ENCODE measurements at regions not wholly inside any gene's neighbourhood (a gene's known extent, or its start where the extent isn't known, plus 50 kb on each side); places are given as distances from the start of the nearest gene placed in this dataset.
A peak's percentile ranks its signal among the peaks of the same experiment; 100 is the strongest.

DNA sequence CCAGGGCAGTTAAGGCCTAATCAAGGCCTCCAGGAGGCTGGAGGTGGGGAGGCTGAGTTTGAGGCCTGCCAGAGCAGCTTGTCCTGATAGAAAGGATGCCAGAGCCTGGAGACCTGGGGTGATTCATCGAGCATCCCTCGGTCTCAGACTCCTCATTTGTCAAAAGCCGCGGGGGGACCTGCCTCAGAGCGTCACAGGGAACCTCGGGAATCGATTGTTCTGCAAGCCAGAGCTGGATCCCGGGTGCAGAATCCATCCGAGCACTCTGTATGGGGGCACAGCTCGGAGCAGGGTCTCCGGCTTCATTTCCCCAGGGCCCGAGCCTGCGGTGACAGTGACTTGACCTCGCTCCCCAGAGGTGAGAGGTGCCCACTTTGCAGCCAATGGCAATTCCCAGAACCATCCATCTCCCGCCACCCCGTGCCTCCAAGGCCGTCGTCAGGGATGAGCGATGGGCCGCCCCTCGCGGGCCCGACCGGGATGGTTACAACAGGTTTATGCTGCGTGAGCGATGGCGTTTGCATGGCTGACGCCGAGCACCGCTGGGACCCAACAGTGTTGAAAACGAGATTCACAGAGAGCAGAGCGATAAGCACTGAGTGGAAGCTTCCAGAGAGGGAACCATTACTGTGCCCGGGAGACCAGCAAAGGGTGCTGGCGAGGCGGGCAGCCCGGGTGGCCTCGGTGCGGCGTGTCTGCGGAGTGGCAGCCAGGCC, 117.1 kb upstream of the GSE1 start:
- no peak for DNase-seq (ENCODE audit: low read depth)

DNA sequence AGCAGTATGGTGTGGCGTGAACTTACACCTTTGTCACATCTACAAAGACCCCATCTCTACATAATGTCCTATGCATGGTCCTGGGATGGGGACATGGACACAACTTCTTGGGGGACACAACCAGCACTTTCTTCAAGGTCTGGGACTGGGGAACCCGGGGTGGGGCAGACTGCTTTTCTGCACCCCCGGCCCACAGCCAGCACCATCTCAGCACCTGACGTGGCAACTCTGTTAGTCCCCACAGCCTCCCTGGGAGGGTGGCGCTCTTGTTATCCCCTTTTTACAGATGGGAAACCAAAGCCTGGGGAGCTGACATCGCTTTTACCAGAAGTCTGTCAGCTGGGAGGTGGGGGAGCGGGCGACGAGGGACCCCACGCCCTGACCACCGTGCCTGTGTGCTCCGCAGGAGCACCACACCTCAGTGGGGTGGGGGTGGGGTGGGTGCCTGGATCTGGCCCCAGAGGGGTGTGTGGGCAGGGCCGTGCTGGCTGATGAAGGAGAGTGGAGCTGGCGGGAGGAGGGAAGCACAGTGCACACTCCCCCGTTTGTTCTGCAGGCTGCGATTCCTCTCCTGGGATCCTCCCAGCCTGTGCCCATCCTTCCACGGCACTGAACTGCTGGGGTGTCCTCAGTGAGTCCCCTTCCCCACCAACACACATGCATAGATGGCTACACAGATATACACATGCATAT, 115.4 kb upstream of the GSE1 start:
- no peak for DNase-seq (ENCODE audit: low read depth)

DNA sequence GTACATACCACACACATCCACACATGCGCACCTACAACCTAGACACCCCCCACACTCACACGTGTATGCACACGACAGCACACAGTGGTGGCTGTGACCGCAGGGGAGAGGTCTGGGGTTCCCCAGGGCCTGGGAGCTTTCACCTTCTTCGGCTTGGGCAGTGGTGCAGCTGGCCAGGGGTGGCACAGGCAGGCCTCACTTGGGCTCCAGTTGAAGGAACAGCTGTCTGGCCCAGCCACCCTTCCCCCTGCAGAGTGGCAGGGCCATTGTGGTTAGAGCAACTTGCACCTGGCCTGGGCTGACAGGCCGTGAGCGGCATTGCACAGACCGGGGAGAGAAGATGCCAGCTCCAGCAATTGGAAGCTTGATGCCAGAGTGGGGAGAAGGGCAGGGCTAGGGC, 114.5 kb upstream of the GSE1 start:
- no peak for DNase-seq (ENCODE audit: low read depth)

DNA sequence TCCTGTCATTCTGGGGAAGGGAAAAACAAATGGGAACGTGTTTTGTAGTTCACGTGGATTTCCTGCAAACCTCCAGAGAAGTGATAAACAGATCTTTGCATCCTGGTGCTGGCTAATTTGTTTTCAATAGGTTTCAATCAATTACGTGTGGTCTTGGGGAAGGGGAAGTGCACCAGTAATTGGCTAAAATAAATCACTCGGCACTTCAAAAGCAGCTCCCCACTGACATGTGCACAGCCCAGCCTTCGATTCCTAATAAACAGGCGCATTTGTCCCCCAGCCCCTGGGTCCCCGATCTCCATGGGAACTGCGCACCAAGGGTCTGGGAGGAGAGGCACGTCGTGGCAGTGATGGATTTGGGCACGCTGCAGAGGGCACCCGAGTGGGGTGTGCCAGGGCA, 112.9 kb upstream of the GSE1 start:
- no peak for DNase-seq (ENCODE audit: low read depth)

DNA sequence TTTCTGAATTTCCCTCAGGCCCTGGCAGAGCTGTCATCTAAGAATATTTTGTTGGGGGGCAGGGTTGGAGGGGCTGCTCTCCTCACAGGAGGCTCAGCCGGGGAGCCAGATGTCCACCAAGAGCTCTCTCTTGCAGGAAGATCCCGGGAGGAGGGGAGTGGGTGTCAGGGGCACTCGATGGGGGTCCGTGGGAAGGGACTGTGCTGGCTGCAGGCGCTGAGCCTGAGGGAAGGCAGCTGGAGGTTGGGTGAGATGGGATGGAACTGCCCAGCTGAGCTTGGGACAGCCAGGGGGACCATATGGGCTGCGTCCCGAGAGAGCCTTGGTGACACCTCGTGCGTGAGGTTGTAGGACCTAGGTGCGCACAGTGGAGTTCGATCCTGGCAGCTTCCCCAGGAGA, 111.2 kb upstream of the GSE1 start:
- DNase-seq (ENCODE audit: low read depth) = no peak

DNA sequence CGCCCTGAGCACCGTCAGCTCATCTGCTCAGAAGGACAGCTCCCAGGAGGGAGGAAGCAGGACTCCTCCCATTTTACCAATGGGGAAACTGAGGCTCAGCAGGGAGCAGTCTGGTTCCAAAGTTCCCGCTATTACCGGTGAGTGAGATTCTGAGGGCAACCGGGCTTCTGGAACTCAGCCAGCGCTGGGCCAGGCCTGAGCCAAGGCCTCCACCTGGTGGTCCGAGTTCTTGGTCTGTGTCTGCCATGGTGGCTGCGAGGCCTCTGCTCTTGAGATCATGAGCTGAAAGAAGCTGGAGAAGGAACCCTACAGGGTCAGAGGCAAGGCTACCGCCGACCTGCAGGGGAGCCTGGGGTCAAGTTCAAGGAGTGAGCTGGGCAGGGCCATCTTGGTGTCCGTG, 110.8 kb upstream of the GSE1 start:
- DNase-seq (ENCODE audit: low read depth) = no peak

DNA sequence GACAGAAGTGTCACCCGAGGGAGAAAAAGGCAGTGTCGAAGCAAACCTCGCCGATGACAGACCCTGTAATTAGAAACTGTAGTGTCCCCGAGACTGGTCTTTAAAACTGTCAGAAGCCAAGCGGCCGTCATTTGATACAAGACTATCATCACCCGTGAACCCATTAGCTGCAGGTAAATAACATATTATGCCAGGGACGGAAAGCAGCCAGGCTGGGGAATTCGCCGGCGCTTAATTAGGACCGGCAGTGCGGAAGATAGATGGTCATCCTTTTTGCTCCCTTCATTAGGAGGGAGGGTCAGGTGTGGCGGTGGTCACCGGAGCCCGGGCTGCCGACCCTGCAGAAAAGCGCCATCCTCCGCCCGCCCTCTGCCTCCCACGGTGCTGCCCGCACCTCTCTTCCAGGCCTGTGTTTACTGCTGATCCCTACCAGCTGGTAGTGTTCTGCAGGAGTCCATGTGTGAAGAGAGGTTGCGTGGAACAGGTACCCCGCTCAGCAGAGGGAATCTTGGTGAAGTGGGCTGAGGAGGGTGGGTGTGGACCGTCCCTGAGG, 109.4 kb upstream of the GSE1 start:
- DNase-seq (ENCODE audit: low read depth) = no peak

DNA sequence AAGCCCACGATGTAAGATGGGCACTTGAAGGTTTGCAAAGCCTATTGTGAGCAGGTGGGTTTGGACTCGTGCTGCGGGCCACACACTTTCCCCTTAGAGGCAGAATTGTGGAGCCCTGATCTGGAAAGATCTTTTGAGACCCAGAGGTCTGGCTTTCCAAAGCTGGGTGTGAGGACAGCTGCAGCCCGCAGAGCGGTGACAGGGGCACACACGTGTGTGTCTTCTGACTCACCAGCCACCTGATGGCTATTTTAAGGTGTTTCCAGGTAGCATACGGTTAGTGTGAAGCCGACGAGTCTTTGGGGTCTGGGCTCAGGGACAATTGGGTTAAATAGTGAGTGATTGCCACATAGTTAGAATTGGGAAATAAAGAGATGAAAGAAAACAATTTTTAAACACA, 108.9 kb upstream of the GSE1 start:
- no peak for DNase-seq (ENCODE audit: low read depth)

DNA sequence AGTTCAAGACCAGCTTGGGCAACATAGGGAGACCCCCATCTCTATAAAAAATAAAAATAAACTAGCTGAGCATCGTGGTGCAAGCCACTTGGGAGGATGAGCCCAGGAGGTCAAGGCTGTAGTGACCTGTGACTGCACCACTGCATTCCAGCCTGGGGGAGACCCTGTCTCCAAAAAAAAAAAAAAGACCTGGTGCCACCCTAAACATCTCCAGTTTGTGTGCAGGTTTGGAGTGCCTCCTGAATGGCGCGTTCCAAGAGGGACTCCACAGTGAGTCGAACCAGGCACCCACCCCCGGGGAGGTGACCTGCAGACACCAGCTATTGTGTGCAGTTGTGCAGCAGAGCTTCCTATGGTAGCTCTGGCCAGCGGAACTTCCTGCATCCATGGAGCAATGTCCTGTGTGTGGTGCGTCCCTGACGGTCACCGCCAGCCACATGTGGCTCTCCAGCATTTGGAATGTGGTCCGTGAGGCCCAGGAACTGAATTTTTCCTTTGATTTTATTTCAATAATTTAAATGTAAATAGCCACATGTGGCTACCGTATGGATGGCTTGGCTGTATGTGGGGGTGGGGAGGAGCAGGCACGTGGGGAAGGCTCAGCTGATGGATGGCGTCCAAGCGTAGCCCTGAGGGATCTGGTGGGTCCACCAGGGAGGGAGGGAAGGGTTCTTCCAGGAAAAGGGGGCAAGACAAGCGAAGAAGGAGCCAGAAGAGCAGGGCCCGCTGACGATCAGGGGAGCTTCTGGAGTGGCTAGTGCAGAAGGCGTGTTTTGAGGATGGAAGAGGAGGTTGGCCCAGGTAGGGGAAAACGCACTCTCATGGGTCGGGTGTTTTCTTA, 107.1 kb upstream of the GSE1 start:
- no peak for DNase-seq (ENCODE audit: low read depth)

DNA sequence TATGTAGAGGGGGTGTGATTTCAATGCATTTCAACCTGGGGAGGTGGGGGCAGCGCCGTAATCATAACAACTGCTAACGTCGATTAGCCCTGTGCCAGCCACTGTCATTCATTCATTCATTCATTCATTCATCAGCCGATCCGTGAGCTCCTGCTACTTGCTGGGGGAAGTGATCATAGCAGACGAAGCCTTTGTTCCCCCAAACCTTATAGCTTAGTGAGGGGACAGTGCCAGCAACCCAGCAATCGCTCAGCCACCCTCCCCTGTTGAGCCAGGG, 106.5 kb upstream of the GSE1 start:
- DNase-seq (ENCODE audit: low read depth) = no peak

DNA sequence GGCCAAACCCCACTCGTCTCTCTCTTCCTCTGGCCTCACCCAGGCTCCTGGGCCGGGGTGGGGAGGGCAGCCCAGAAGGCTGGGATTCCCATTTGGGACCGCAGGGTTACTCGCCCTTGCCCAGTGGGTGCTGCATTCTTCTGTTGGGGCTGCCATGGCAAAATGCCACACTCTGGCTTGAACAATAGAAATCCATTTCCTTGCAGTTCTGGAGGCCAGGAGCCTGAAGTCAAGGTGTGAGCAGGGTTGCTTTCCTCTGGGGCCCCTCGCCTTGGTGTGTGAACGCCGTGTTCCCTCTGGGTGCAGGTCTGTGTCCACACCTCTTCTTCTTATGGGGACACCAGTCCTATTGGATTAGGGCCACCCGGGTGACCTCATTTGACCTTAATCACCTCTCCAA, 105.8 kb upstream of the GSE1 start:
- no peak for DNase-seq (ENCODE audit: low read depth)

DNA sequence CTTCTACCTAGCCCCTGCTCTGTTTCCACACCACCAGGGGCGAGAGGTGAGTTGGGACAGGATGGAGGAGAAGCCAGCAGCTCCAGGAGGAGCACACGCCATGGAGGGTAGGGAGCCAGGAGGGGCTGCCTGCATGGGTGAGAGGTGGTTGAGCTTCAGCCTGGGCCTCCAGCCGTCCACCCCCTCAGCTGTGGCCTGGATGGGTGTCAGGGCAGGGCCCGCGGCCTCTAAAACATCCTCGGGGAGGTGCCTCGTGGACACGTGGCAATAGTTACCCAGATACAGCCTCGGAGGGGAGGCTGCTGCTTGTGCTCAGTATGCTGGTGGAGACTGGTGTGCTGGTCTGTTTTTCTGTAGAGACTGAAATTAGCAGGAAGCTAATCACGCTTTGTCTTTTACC, 104.7 kb upstream of the GSE1 start:
- DNase-seq (ENCODE audit: low read depth) = no peak

DNA sequence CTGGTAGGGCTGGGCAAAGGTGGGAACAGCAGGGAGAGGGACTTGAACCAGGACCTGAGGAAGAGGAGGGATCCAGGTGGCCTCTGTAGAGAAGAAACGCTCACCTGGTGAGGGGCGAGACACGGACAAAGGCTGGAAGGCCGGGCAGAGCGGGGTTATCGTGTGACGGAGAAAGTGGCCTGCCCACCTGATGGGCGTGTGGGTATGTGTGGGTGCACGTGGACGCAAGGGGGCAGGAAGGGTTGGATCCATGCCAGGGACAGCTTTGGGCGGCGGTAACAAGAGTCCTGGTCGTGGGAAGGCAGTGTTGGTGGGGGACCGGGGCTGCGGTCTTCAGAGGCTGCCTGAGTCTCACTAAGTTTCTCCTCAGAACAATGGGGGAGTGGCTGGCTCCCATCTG, 104.1 kb upstream of the GSE1 start:
- DNase-seq (ENCODE audit: low read depth) = no peak

DNA sequence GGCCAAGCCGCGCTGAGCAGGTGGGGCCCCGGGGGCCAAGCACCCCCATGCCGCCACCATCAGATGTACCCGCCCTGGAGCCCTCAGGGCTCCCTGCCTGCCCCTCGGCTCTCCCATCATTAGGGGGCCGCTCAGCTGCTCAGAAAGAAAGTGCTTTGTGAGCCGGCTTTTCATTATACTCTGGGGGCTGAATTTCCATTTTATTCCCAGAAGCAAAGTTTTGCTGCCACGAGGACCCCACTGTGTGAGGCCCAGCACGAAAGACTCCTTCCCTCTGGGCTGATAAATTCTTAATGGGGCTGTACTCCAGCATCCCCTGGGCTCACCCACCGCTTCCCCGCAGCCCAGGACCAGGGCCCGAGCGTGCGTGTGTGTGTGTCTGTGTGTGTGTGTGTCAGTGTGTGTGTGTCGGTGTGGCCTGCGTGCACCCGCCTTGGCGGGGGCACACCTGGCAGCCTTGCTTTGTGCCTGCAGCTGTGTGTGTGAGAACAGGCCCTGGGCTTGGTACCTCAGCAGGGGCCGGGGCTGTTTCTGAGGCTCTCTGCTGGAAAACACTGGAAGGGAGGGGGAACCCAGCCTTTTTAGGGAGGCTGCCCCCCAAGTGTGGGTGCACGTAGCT, 103.0 kb upstream of the GSE1 start:
- no peak for DNase-seq (ENCODE audit: low read depth)

DNA sequence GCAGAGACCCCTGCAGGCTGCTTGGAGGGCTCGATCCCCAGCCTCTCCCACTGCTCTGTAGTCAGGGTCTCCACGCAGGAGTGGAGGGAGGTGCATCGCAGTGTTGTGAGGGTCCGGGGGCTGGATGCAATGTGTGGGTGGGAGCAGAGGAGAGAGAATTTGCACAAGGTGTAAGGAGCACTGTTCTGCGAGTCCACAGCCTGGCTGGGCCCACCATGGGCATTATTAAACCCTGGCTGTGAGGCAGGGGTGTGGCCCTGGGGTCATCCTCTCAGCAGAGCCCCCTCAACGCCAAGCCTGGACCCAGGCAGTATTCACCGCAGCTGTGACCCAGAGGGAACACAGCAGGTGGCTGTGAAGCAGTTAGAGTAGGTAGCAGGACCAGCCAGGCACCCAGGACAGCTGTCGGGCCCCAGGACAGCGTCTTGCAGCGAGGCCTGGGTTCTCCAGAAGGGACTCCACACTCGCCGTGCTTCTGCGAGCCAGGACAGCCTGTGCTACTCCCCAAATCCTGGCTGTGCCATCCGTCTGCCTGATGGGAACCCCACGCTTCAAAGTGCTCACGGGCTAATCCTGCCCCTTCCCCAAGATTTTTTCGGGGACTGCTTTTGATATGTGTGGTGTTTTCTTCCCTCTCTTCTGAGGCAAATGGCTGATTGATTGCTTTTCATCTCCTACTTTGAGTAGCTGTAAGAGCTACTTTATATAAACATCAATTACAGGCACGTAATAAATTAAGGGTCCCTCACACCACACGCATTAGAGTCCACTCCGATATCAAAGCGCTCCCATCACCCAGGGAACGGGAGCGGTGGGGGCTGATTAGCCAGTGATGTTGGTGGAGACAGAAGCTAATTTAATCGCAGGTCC, 100.9 kb upstream of the GSE1 start:
- no peak for DNase-seq (ENCODE audit: low read depth)

DNA sequence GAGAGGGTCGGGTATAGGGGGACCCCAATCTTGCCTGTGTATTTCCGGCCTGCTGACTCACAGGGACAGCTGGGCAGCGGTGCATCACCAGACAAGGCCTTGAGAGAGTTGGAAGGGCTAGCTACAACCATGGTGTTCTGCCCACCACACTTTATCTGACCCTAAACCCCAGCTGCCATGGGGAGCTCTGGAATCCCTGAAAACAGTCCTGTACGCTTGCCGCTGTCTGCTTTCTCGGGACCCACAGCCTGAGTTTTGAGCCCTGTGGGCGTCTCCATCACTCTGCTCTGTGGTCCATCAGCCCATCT, 100.4 kb upstream of the GSE1 start:
- no peak for DNase-seq (ENCODE audit: low read depth)

DNA sequence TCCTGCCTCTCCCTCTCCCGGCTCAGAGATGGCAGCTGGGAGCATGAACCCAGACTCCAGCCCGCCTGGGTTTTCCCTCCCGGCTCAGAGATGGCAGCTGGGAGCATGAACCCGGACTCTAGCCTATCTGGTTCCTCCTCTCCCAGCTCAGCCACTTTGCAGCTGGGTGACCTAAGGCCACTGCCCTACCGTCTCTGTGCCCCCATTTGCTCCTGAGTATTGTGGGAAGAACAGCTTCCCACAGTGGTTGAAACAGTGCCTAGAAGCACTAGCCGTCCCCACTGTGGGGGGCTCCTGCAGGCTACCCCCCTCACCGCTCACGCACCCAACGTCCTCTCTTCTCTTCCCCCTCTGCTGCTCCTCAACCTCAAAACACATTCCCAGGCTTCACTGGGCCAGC, 99.9 kb upstream of the GSE1 start:
- DNase-seq (ENCODE audit: low read depth) = no peak

DNA sequence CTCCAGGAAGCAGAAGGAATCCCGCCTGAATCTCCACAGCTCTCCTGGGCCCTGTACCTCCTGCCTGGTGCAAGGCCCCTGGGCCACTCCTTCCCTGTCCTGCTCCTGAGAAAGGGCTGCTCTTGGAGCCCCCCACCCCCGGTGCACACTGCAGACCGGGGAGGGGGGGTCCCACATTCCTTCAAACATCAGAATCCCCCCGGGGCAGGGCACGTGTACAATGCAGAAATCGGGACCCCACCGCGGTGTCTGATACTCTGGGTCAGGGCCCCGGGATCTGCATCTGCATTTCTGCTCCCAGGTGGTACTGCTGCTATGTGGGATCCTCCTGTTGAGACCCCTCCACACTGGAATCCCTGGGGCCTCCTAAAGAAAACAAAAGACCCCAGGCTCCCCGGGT, 99.5 kb upstream of the GSE1 start:
- DNase-seq (ENCODE audit: low read depth) = no peak

DNA sequence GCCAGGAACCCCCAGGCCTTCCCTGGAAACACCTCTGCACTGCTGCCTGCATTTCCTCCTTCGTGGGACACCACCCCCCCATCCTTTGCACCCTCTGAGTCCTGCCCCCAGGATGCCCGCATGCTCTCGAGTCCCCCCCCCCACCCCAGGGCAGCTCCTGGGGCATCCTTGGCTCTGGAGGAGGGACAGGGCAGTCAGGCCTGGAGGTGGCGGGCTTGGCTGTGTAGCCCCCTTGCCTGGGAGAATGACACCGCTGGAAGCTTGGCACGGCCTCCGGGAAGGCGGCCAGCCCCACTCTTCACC, 98.9 kb upstream of the GSE1 start:
- DNase-seq (ENCODE audit: low read depth) = no peak

DNA sequence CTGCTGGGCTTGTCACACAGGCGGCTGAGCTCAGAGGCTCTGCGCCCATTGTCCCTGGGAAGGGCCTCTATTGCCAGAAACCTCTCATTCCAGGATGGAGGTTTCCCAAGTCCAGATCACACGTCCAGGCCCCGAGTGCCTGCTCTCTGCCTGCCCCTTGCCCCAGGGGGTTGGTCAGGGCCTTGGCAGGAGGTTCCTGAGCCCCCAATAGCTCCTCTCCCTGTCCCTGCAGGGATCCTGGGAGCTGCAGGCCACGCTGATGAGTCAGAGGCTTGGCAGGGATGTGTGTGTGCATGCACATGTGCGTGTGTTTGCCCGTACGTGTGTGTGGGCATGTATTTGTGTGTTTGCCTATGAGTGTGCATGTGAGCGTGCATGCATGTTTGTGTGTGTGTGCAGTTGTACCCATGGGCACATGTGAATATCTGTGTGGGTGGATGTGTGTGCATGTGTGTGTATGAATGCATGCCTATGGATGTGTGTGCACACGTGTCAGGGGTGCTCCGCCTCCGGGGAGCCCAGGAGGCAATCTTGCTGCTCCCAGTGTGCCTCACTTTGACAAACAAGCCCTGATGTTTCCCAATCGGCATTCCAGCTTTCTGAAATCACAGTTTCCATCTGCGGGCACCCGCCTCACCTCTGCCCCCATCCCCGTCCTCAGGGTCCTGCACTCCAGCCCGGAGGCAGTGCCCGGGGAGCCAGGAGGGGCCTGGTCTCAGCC, 98.4 kb upstream of the GSE1 start:
- DNase-seq (ENCODE audit: low read depth) = peak; percentile 46

DNA sequence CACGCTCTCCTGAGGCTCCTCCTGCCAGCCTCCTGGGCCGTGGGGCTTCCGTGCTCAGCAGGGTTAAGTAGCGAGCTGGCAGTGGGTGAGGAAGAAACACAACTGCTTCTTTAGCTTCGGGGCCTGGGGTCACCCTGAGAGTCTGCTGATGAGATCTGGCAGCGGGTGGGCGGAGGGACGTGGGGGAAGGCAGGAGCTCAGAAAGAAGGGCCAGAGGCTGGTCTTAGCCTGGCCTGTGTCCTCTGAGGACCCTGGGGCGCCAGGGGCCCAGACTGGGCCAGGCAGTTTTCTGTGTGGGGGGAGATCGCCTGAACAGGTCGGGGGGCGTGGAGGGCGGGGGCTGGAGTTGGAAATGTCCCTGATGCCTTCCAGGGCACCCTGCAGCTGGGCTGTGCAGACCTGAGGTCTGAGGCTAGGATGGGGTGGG, 97.8 kb upstream of the GSE1 start:
- DNase-seq (ENCODE audit: low read depth) = no peak

Measured in non-pigmented ciliary epithelial cell (primary cell).